GM21423 (cell line): ENCODE measurements at regions not wholly inside any gene's neighbourhood (a gene's known extent, or its start where the extent isn't known, plus 50 kb on each side); places are given as distances from the start of the nearest gene placed in this dataset.

Experiments
- ATAC-seq: cut with Tn5 transposase; IDR thresholded peaks from one replicate; pipeline ENCODE4 v1.9.1; 2021; ENCODE audit warnings: mild to moderate bottlenecking, moderate library complexity; ENCODE audit not compliant: unreplicated experiment

DNA sequence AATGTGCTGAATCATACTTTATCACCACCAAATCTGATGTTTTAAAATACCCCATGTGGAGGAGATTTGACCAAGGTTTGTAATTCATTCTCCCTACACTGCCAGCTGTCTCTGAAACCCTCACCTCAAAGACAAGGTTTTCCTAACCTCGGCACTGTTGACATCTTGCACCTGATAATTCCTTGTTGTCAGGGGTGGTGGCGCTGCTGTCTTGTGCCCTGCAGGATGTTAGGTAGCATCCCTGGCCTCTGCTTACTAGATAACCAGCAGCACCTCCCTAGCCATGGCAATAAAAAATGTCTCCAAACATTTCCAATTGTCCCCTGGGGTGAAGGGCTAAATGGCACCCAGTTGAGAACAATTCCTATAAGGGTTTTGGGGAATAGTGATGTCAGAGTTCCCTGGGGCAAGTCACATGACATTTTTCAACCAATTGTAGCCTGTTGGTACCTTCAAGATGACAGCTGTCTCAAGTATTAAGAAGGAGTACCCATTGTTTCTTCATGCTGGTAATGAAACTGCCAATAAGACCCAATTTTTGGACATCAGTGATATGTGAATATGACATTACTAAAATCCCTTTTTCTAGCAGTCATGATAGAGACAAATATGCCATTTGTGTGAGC, 160.6 kb upstream of the PLCXD3 start:
- no peak for ATAC-seq

DNA sequence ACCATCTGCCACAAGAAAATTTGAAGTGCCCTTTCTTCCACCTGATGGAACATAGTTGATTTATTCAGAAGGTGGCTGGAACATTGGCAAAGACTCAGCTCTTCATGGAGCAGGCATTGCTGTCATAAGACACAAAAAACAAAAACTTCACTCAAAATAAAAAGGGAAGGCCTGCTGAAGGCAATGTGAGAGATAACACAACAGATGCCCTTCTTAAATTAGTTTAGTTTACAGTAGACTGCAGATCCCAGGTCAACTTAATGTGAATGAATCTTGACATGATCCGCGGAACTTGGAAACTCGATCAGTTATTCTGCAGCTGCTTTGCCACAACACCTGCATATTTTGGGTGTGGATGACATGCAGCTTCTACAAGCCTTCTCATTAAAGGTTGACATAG, 159.8 kb upstream of the PLCXD3 start:
- ATAC-seq, result no peak

DNA sequence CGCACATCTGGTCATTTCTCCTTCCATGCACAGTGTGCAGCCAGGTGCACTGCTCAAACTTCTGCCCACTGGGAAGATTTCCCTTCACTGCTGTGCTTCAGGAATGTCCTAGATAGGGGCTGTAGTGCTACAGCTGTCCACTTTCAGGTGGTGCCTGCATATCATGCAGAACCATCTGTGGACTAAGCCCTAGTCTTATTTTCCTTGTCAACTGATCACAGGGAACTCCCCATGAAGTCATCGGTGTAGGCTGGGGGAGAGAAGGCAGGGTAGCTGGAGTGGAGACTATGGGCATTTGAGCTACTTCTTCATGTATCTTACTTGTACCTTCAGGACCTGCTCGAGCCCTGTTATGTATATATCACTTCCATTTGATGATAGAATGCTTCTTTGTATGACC, 150.9 kb upstream of the PLCXD3 start:
- no peak for ATAC-seq

DNA sequence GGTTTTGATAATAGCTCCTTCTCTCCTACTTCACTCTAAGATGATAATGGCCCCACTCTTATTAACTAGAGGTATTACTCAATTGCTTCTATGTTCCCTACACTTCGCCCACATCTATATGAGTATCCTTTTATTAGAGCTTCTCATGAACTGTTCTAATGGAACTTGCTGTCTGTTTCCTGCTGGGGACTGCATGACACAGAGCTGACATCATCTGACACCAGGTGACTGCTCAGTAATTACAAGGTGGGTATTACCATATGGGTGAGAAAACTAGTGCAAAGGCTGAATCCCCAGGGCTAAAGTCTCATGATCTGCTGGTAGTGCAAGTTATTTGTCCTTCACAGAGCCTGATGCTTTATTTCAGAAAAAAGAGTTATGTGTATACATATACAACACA, 146.2 kb upstream of the PLCXD3 start:
- no peak for ATAC-seq

DNA sequence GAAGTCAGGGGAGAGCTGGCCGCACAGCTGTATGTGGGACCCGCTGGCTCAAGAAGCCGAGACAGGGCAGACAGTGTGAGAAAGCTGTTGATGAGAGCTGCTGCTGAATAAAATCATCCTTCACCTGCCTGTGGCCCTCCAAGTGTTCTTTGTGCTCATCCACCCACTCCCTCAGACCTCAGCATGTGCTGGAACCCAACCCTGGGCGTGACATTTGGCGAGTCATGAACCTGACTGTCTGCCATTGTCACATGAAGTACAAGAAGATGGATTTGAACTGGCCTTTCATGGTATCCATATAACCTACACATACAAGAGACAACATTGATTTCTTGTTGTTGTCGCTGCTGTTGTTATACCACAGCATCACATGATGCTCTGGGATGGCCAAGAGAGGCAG, 139.7 kb upstream of the PLCXD3 start:
- no peak for ATAC-seq

DNA sequence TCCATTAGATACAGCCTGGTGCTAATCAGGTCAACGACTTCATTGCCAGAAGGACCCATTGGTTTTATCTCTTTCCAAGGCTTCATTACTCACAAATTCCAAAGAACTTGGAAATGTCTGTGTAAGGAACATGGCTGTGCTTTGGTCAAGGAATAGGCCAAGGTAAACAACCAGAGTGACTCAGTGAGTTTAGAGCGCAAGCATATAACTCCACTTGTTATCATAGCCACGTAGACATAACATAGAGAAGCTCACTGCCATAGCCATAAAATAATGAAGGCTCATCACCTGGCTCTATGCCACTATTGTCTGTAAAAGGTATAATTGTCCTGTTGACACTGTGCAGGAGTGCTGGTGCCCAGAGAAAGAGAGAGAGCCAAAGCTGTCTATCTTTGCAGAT, 139.3 kb upstream of the PLCXD3 start:
- ATAC-seq, result no peak

DNA sequence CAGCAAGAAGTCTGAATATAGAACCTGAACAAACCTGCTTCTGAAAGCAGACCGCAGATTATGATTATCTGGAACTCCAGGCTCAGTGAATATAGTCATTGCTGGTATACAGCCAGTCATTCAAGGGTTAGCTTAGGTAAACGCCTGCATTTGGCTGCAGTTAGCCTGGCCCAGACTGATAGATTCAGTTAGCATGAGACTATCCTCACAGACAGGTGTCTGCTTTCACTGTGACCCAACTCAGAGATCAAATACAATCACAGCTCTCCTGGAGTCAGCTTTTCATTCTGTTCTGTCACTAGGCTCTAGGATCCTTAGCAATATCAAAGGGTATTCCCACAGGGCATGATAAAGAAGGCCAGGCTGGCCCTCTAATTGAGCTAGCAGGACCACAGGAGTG, 138.6 kb upstream of the PLCXD3 start:
- no peak for ATAC-seq

DNA sequence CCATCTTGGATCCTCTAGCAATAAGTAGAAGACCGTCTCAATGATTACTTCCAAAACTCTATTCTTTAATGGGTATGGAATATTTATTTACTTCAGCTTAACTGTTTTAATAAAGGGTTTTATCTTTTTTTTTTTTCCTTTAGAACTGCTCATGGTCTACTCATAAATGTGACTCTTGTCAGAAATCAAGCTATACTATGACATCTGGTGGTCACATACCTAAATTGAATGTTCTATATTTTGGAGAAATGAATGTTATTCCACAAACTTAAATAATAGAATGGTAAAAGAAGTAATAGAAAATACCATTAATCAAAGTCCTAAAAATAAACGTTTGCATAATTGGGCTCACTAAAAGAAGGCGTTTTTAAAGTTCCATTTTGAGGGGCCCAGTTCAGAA, 131.2 kb upstream of the PLCXD3 start:
- no peak for ATAC-seq

DNA sequence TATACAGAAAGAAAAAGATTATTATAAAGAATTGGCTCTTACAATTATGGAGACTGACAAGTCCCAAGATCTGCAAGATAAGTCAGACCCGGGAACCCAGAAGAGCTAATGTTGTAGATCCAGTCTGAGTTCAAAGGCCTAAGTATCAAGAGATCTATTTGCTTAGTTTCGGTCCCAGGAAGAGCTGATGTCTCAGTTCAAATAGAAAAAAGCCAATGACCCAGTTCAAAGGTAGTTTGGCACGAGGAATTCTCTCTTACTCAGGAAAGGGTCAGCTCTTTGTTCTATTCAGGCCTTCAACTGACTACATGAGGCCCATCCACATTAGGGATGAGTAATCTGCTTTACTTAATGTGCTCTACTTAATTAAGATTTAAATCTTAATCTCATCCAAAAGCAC, 128.3 kb upstream of the PLCXD3 start:
- no peak for ATAC-seq

DNA sequence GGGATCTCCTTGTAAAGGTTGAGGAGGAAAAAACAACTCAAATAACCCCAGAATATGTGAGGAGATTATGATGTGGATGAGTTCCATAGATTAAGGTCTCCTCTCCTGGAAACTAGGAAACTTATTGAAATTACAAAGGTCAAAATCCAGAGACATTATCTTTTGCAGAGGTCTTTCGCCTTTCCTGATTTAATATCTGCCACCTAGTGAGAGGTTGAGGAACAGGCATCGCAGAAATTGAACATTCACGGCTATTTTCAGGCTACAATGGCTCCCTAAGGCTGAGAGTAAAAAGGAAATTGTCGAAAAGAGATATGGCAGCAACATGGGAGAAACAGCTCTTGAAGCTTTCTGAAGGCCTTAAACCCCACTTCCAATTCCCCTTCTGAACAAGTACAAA, 127.5 kb upstream of the PLCXD3 start:
- ATAC-seq, result no peak

DNA sequence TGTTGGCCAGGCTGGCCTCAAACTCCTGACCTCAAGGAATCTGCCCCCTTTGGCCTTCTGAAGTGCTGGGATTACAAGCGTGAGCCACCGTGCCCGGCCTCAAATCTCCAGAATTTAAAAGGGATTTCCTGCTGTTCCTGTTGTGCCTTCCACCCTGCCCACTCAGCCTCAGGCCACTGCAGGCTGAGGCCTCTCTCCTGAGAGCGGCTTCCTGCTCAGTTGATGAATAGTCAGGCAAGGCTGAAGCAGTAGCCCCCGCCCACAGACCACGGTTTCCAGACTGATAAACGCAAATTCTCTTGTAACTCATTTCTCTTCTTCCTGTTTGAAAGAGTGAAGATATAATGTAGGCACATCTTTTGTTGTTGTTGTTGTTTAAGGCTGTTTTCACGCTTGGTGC, 127.0 kb upstream of the PLCXD3 start:
- no peak for ATAC-seq

DNA sequence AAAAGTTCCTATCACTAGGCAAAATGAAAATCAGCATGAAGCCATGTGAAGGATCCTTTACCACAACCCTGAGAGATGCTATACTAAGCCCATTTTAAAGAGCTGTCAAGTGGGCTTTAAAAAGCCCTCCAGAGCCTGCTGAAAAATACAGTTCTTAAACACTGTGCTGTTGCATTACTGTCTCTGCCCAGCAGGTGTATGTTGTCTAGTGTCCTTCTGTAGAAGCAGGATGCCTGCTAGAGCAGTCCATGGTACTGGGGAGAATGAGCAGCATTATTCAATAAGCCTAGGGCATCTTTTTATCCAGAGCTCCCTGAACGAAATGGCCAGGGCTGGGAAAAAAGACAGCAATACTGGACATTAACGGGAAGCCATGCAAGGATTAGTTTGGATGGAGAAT, 126.2 kb upstream of the PLCXD3 start:
- peak; percentile 82 for ATAC-seq

DNA sequence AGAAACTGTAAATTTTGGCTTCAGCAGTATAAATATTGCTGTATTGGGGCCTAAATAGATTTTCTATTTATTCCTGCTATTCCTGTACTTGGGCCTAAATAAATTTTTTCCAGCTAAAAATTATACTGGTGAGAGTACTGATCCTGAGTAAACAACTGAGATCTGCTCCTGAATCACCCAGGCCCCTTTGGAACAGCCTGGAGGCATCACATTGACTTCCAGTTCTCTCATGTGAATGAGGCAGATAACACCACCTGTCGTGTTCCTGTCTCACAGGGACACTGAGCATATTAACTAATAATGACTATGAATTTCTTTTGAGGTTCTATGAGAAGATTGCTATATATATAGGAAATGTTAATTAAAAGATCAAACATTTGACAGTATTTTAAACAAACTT, 119.5 kb upstream of the PLCXD3 start:
- no peak for ATAC-seq

DNA sequence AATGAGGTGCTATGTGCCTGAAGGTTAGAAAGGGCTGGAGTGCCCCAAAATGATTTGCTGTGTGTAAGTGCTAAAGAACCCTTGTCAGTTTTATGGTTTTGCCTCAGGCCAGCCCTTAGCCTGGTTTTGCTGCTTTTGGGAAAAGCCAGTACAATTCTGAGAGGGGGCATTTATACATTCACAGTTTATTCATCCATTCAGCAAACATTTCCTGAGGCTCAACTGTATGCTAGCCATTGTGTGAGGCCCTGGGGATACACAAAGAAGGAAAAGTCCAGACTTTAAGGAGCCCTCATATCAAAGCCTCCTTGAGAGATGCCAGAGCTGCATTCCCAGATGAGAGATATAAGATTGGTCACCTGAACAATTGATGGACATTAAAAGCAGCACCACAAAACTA, 115.2 kb upstream of the PLCXD3 start:
- no peak for ATAC-seq

DNA sequence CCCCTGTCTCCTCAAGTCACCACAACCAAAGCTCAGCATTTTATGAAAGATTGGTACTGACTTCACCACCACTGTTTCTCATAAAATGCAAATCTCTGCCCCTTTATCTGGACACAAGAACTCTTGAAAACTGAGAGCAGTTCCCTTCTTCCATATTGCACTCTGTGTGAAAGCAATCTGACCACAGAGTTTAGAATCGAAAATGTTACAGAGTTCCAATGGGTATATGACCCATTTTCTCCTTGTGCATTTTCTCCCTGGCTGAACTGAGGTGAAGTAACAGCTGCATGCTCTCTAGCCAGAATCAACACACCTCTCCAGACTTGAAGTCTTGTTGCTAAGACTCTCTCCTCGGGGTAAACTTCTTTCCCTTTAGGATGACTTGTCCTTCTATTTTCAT, 111.0 kb upstream of the PLCXD3 start:
- ATAC-seq, result no peak

DNA sequence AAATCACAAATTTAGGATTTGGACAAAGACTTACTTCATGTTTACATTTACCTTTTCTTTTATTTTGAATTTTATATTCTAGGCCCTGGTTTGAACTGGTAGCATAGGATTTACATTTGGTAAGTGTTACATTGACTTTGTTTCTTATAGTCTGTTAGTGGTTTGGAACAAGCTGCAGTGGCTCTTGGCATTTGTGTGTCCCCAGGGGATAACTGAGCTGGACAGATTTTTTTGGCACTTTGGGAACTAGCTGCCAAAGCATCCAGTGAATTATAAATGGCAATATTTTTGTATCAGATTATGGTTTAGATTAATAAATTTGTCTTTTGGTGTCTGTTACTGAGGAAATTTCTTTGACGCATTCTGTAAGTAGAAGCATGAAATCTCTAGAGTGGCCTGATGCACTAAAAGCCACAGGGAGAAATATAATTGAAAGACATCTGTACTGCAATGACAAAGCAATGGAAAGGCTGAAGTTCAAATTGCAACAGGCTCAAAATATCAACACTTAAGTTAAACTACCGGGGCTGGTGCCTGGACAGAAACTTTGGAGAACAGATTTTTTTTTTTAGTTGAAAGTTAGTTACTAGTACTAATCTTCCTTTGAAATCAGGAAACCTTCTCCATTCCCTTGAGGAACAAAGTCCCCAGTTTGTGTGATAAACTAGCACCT, 107.6 kb upstream of the PLCXD3 start:
- ATAC-seq, result no peak

DNA sequence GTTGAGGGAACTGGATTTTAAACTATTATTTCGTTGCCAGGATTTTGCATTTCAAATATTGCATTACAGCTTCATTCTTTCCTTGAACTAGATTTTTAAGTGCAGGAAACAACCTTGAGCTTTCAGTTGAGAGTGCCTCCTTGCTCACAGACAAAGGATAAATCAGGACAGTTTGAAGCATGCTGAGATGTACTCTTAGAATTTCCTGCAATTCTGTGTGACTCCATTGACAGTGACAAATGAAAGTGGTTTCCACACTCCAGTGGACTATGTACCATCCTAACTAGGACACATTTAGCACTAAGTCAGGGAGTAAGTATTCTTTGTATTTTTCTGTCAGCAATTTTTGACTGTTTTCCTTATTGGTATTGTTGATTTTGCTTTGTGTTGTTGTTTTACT, 100.0 kb upstream of the PLCXD3 start:
- no peak for ATAC-seq

DNA sequence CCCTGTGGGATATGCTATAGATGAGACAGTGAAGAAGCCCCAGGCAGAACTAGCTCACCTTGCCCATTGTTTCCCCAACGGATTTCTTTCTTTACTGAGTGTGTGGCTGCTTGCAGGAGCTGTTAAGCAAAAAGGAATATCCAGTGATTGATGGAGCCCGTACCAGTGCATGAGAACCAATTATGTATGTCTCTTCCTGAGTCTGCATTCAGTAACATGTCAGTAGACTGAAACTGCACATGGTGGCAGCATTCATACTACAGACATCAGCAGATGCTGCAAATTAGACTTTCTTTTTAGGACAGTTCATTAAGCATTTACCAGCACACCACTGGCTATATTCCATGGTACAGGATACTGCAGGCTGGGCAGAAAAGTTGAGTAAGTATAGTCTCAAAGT, 90.3 kb upstream of the PLCXD3 start:
- no peak for ATAC-seq

DNA sequence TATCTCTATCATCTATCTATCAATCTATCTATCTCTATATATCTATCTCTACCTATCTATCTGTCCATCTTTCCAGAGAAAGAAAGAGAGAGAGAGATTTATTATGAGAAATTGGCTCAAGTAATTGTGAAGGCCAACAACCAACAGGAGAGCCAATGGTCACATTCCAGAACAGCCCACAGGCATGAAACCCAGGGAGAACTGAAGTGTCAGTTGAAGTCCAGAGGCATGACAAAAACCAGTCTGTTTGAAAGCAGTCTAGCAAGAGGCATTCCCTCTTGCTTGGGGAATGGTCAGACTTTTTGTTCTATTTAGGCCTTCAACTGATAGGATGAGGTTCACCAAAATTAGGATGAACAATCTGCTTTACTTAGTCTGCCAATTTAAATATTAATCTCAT, 87.6 kb upstream of the PLCXD3 start:
- no peak for ATAC-seq

DNA sequence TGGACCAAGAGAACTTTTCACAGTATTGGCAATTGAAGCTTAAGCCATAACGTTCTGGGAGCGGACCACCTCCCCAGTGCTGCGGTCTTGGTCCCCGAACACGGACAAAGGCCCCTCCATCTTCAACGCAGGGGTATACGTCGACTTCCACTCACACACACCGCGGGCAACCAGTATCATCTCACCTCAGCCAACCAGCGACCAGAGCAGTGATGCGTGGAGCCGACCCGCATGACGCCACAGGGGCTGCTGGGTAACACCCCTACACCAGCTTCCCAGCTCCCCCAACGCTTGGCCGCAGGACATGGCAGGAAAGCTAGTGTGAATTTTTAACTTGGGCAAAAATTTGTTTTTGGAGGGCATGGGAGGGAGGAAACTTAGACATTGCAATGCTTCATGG, 77.3 kb upstream of the PLCXD3 start:
- no peak for ATAC-seq

DNA sequence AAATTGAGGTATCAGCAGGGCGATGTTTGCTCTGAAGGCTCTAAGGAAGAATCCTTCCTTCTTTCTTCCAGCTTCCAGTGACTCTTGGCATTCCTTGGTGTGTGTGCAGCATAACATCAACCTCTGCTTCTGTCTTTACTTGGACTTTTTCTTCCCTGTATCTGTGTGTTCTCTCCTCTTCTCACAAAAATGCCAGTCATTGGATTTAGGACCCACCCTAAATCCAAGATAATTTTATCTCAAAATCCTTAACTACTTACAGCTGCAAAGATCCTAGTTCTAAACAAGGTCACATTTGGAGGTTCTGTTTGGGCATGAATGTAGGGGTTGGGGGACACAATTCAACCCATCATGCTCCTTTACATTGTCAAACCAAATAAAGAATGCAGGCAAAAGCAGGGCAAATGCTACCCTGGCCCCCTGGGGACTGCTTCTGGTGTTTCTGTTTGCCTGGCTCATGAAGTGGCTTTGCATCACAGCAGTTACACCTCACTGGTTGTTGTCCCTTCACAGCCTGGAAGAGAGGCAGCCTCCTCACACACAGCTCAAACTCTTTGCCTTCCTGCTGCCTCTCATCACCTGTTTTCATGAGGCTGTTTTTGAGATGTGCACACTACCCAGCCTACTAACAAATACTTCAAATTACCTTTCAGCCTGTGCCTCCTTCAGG, 64.8 kb upstream of the PLCXD3 start:
- ATAC-seq, result no peak

DNA sequence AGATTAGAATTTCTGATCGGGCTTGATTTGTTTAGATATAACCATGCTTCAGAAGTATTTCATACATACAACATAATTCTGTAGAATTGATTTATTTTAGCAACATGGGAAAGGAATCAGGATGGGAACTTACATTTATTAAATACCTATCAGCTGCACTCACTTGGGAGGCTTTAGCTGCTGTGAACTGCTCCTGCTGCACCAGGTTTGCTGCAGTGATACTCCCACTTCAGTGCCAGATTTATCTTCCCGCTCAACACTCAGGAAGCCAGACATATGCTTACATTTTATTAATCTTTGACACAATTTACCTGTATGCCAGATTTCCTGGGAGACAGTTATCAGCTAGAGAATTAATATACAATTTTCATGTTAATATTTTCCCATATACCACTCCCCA, 64.0 kb upstream of the PLCXD3 start:
- no peak for ATAC-seq
